SK-N-SH (cell line): ENCODE measurements at regions not wholly inside any gene's neighbourhood (a gene's known extent, or its start where the extent isn't known, plus 50 kb on each side); places are given as distances from the start of the nearest gene placed in this dataset.

Source experiments
- CTCF ChIA-PET: fragments of 300-600, 350-600 bp; formaldehyde crosslinking; extraction: SDS; loops from one replicate; lab custom pipeline; 2021; lab: Yijun Ruan, JAX
- POLR2A ChIA-PET: fragments of 350-600 bp; sonication (Branson Sonifier 250); formaldehyde crosslinking; extraction: SDS; loops from one replicate; lab custom pipeline; 2020; ENCODE audit warnings: antibody characterized with exemption, inconsistent platforms; lab: Yijun Ruan, JAX
- DNase-seq: peaks from one replicate; pipeline ENCODE4 v3.0.0; 2012
- H2AFZ ChIP-seq: fragments of 200-600 bp; sonication (generic); 2 replicates; pipeline ENCODE4 v1.8.1; 2016; ENCODE audit warnings: antibody characterized with exemption, mild to moderate bottlenecking, low read depth
- H3F3A ChIP-seq: fragments of 200-600 bp; sonication (generic); replicated peaks from 2 replicates; pipeline ENCODE3; 2016; ENCODE audit warnings: antibody characterized with exemption, mild to moderate bottlenecking; ENCODE audit not compliant: insufficient read depth
- H3K27ac ChIP-seq, 2 experiments: fragments of 200-500 bp in 1 of 2; fragments of 200-600 bp in 1 of 2; sonication (Bioruptor generic) in 1 of 2; sonication (generic), shearing (Covaris generic) in 1 of 2; 2 replicates each; pipeline versions ENCODE4 v1.5.1 to v1.6.1; 2014 to 2016; ENCODE audit warnings: low read depth in 2 of 2, inconsistent platforms in 1 of 2, low read length in 1 of 2, mild to moderate bottlenecking in 1 of 2, mixed read lengths in 1 of 2
- H3K27me3 ChIP-seq: fragments of 200-600 bp; sonication (generic), shearing (Covaris generic); 2 replicates; pipeline ENCODE4 v1.6.1; 2016; ENCODE audit warnings: mixed run types; ENCODE audit not compliant: insufficient read depth
- H3K36me3 ChIP-seq, 2 experiments: fragments of 200-500 bp in 1 of 2; fragments of 200-600 bp in 1 of 2; sonication (Bioruptor generic) in 1 of 2; sonication (generic) in 1 of 2; replicated peaks in 1 of 2; 2 replicates each; pipeline versions ENCODE3 to v1.5.1; 2014 to 2016; ENCODE audit warnings: low read length in 1 of 2, mild to moderate bottlenecking in 1 of 2; ENCODE audit not compliant: insufficient read depth in 2 of 2, control insufficient read depth in 1 of 2
- H3K4me1 ChIP-seq, 2 experiments: fragments of 200-500 bp in 1 of 2; fragments of 200-600 bp in 1 of 2; sonication (Bioruptor generic) in 1 of 2; sonication (generic), shearing (Covaris generic) in 1 of 2; 2 replicates each; pipeline versions ENCODE4 v1.5.1 to v1.6.1; 2014 to 2016; ENCODE audit warnings: low read depth in 1 of 2, low read length in 1 of 2, mixed run types in 1 of 2; ENCODE audit not compliant: insufficient read depth in 2 of 2, control insufficient read depth in 1 of 2
- H3K4me2 ChIP-seq: fragments of 200-600 bp; sonication (generic), shearing (Covaris generic); 2 replicates; pipeline ENCODE4 v1.6.1; 2017; ENCODE audit warnings: mixed run types
- H3K4me3 ChIP-seq, 2 experiments: fragments of 200-500 bp in 1 of 2; fragments of 200-600 bp in 1 of 2; sonication (Bioruptor generic) in 1 of 2; sonication (generic), shearing (Covaris generic) in 1 of 2; 2 replicates each; pipeline versions ENCODE4 v1.5.1 to v1.8.1; 2014 to 2016; ENCODE audit warnings: low read depth in 2 of 2, inconsistent platforms in 1 of 2, low read length in 1 of 2, mild to moderate bottlenecking in 1 of 2, mixed read lengths in 1 of 2, moderate library complexity in 1 of 2
- H3K79me2 ChIP-seq: fragments of 200-600 bp; sonication (generic); 2 replicates; pipeline ENCODE4 v1.8.1; 2017; ENCODE audit warnings: mild to moderate bottlenecking; ENCODE audit not compliant: insufficient read depth
- H3K9ac ChIP-seq: fragments of 200-600 bp; sonication (generic); 2 replicates; pipeline ENCODE4 v1.6.1; 2017; ENCODE audit warnings: mixed run types
- H3K9me2 ChIP-seq: fragments of 200-600 bp; sonication (generic); 2 replicates; pipeline ENCODE4 v1.6.1; 2017; ENCODE audit warnings: mixed run types
- H3K9me3 ChIP-seq: fragments of 200-600 bp; sonication (generic); 2 replicates; pipeline ENCODE4 v1.6.1; 2017; ENCODE audit warnings: mixed run types, mild to moderate bottlenecking, moderate library complexity
- H4K20me1 ChIP-seq: fragments of 200-600 bp; sonication (generic); 2 replicates; pipeline ENCODE4 v1.6.1; 2017; ENCODE audit warnings: mild to moderate bottlenecking, mixed run types; ENCODE audit not compliant: insufficient read depth
- EP300 ChIP-seq, 2 experiments: IDR thresholded peaks; 2 replicates each; pipeline versions ENCODE4 v1.4.0 to v1.6.1; 2012; ENCODE audit warnings: borderline replicate concordance in 1 of 2, low read depth in 1 of 2, low read length in 1 of 2
- EZH2phosphoT487 ChIP-seq: fragments of 200-600 bp; sonication (generic); IDR thresholded peaks from 2 replicates; pipeline ENCODE4 v1.6.1; 2017; ENCODE audit warnings: low read depth, mixed run types, mild to moderate bottlenecking, antibody characterized with exemption, moderate library complexity, borderline replicate concordance
- FOSL2 ChIP-seq: IDR thresholded peaks from 2 replicates; pipeline ENCODE4 v1.4.0; 2012; ENCODE audit warnings: low read depth, mild to moderate bottlenecking, moderate library complexity, borderline replicate concordance
- GATA2 ChIP-seq: sonication (generic); formaldehyde crosslinking; IDR thresholded peaks from 2 replicates; pipeline ENCODE4 v1.5.0; 2020; ENCODE audit warnings: mild to moderate bottlenecking, missing genetic modification reagents
- IRF3 ChIP-seq: fragments of 150-350 bp; IDR thresholded peaks from 2 replicates; pipeline ENCODE4 v1.6.1; 2016; ENCODE audit warnings: mild to moderate bottlenecking, low read depth, low read length
- NRF1 ChIP-seq: IDR thresholded peaks from 2 replicates; pipeline ENCODE4 v1.6.1; 2012; ENCODE audit warnings: low read depth, mild to moderate bottlenecking, low read length
- RCOR1 ChIP-seq: fragments of 150-350 bp; IDR thresholded peaks from 2 replicates; pipeline ENCODE4 v1.6.1; 2017; ENCODE audit warnings: antibody characterized with exemption, low read length
- REST ChIP-seq: IDR thresholded peaks from 2 replicates; pipeline ENCODE4 v1.6.1; 2012; ENCODE audit warnings: mild to moderate bottlenecking, low read depth, low read length, moderate library complexity
- TCF12 ChIP-seq: IDR thresholded peaks from 2 replicates; pipeline ENCODE4 v1.4.0; 2012
- USF2 ChIP-seq: fragments of 150-350 bp; IDR thresholded peaks from 2 replicates; pipeline ENCODE4 v1.6.1; 2017; ENCODE audit warnings: antibody characterized with exemption, low read length, low read depth, borderline replicate concordance
- WGBS: methylation state at CpG from one replicate; pipeline ENCODE4 v1.1.6; 2017; ENCODE audit warnings: low lambda C conversion rate; 5-methylcytosine and 5-hydroxymethylcytosine counted together

GRCh38 chr5:125106271-125106670 lies 359.8 kb upstream of the ZNF608 start:
- H3K79me2 ChIP-seq = no peaks in the 10 kb centered on the region
- WGBS = 87% methylated on average over 1 of the region's 1 CpG
- H4K20me1 ChIP-seq = no peaks in the 10 kb centered on the region
- H2AFZ ChIP-seq = no peak overlapping the region
- H3K9ac ChIP-seq = no peak overlapping the region
- H3K4me1 ChIP-seq = no peaks in the 10 kb centered on the region; a peak in 1 of 4 replicates
- no peaks in the 10 kb centered on the region for H3K9me2 ChIP-seq
- CTCF ChIA-PET = interaction anchor here (1.3 kb wide), 2 partner anchors 10 to 14 kb away, joined by 3 read pairs; no protein-coding TSS in a partner anchor
- no peaks in the 10 kb centered on the region for H3K27me3 ChIP-seq
- H3F3A ChIP-seq = no peaks in the 10 kb centered on the region
- no peak for DNase-seq
- no peaks in the 10 kb centered on the region for H3K9me3 ChIP-seq
- no peaks in the 10 kb centered on the region for H3K36me3 ChIP-seq
- TF ChIP-seq TCF12 (no peak), EP300 (IDR thresholded peaks at IDR 0.05; ENCODE audit: borderline replicate concordance in 1 of 2, low read depth in 1 of 2, low read length in 1 of 2) (no peak), NRF1 (no peak), IRF3 (no peak), EZH2phosphoT487 (no peak), GATA2 (no peak), USF2 (no peak), RCOR1 (no peak), REST (no peak)
- TF ChIP-seq, all 33 proteins: peak for 0
- Histone ChIP-seq H3K27ac (no peak overlapping the region), H3K4me3 (no peak overlapping the region), H3K4me2 (no peak overlapping the region)
- POLR2A ChIA-PET = no interaction called here

- POLR2A ChIA-PET = no interaction called here
- H2AFZ ChIP-seq = no peak overlapping the region
- CTCF ChIA-PET = interaction anchor here (1.3 kb wide), 2 partner anchors 10 to 14 kb away, joined by 3 read pairs; no protein-coding TSS in a partner anchor
- H3K9me3 ChIP-seq = no peaks in the 10 kb centered on the region
- H4K20me1 ChIP-seq = no peaks in the 10 kb centered on the region
- H3K4me1 ChIP-seq = no peaks in the 10 kb centered on the region; a peak in 1 of 4 replicates
- H3K36me3 ChIP-seq = no peaks in the 10 kb centered on the region
- no peaks in the 10 kb centered on the region for H3K27me3 ChIP-seq
- no peaks in the 10 kb centered on the region for H3K9me2 ChIP-seq
- H3K4me2 ChIP-seq = no peak overlapping the region
- H3K4me3 ChIP-seq = no peak overlapping the region
- TF ChIP-seq FOSL2 = no peak
- H3K9ac ChIP-seq = no peak overlapping the region
- no peaks in the 10 kb centered on the region for H3K79me2 ChIP-seq
- no peak for DNase-seq
- no peaks in the 10 kb centered on the region for H3F3A ChIP-seq
- H3K27ac ChIP-seq = no peak overlapping the region
These were observed 360.4 kb upstream of the ZNF608 start for GRCh38 chr5:125106881-125107280.
